Vagina (tissue), 2 donors: ENCODE measurements at regions not wholly inside any gene's neighbourhood (a gene's known extent, or its start where the extent isn't known, plus 50 kb on each side); places are given as distances from the start of the nearest gene placed in this dataset.

ENCODE experiments used
- DNase-seq, 2 donors: peaks; one replicate each; pipeline ENCODE4 v3.0.0-alpha.2; 2017; ENCODE audit errors: extremely low spot score in 2 of 2
- H3K27ac ChIP-seq: fragments of 200-600 bp; sonication (generic); one replicate; pipeline ENCODE4 v1.5.1; 2019
- H3K27me3 ChIP-seq: fragments of 200-600 bp; sonication (generic); one replicate; pipeline ENCODE4 v1.5.1; 2019
- H3K36me3 ChIP-seq, 2 donors: fragments of 200-600 bp; sonication (generic); one replicate each; pipeline ENCODE4 v1.5.1; 2017 to 2019
- H3K4me1 ChIP-seq: fragments of 200-600 bp; sonication (generic); one replicate; pipeline ENCODE4 v1.5.1; 2019
- H3K4me3 ChIP-seq, 2 donors: fragments of 200-600 bp; sonication (generic); 1 replicate in 1 of 2; 2 replicates in 1 of 2; pipeline ENCODE4 v1.5.1; 2016 to 2019
- H3K9me3 ChIP-seq: fragments of 200-600 bp; sonication (generic); one replicate; pipeline ENCODE4 v1.5.1; 2019
- CTCF ChIP-seq, 3 experiments: fragments of 450-650 bp in 2 of 3; fragments of 200-600 bp in 1 of 3; sonication (generic) in 1 of 3; IDR thresholded peaks; one replicate each; pipeline ENCODE4 v1.5.1; 2017 to 2019; ENCODE audit warnings: antibody characterized with exemption in 3 of 3, mild to moderate bottlenecking in 2 of 3, moderate library complexity in 2 of 3
- POLR2A ChIP-seq, 2 donors: fragments of 450-650 bp; IDR thresholded peaks; one replicate each; pipeline ENCODE4 v1.6.1; 2017; ENCODE audit warnings: antibody characterized with exemption in 2 of 2, mild to moderate bottlenecking in 2 of 2, moderate library complexity in 2 of 2
- POLR2AphosphoS5 ChIP-seq, 2 donors: sonication (generic); formaldehyde crosslinking; IDR thresholded peaks; one replicate each; pipeline ENCODE4 v1.9.0; 2017; ENCODE audit warnings: antibody characterized with exemption in 2 of 2, mild to moderate bottlenecking in 2 of 2, low read depth in 1 of 2; ENCODE audit not compliant: insufficient read depth in 1 of 2
- intact Hi-C: fragments of 100-400 bp; cut with DNase I; formaldehyde crosslinking; loops from one replicate; pipeline ENCODE4 v1.15.1; 2023

GRCh38 chr2:81324046-81324445 lies 1019.5 kb upstream of the LRRTM1 start:
- no peaks in the 10 kb centered on the region for H3K27me3 ChIP-seq
- DNase-seq: no peak
- no peaks in the 10 kb centered on the region for H3K36me3 ChIP-seq
- H3K4me1 ChIP-seq: no peaks in the 10 kb centered on the region
- H3K9me3 ChIP-seq: no peaks in the 10 kb centered on the region
- TF ChIP-seq CTCF (IDR thresholded peaks at IDR 0.05) (no peak), POLR2AphosphoS5 (IDR thresholded peaks at IDR 0.05; ENCODE audit: insufficient read depth in 1 of 2, low read depth in 1 of 2) (no peak), POLR2A (IDR thresholded peaks at IDR 0.05) (no peak)
- no peak overlapping the region for H3K4me3 ChIP-seq
- intact Hi-C loops: no loop called here
- H3K27ac ChIP-seq: no peak overlapping the region

DNA sequence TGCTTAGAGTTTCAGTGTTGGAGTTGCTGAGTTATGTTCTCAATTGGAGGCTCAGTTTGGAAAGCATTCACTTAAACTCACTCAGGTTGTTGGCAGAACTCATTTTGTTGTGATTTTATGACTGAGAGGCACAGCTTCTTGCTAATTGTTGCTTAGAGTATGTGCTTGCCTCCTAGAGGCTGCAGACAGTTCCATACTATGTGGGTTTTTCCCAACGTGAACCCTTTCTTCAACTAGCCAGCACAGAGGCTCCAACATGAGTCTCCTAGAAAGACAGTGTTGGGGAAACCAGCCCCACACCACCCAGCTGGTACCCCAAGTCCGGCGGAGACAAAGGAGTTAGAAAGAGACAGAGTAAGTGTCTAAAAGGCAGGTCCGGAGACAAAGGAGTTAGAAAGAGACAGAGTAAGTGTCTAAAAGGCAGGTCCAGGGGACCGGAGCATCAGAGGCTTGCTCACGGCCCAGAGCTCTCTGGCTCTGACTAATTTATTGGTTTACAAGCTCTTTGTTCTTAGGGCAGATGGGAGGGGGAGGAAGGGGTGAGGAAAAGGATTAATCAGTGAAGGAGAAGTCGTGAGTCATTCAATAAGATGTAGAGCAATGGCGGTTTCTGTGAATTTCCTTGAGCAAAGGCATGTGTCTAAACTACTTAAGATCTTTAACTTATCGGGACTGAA lies 999.7 kb upstream of the LRRTM1 start:
- no peaks in the 10 kb centered on the region for H3K27me3 ChIP-seq
- H3K4me1 ChIP-seq: no peaks in the 10 kb centered on the region
- H3K4me3 ChIP-seq: no peak overlapping the region
- H3K36me3 ChIP-seq: no peaks in the 10 kb centered on the region
- intact Hi-C loops: no loop called here
- H3K9me3 ChIP-seq: no peaks in the 10 kb centered on the region
- TF ChIP-seq POLR2A (IDR thresholded peaks at IDR 0.05) (no peak), POLR2AphosphoS5 (IDR thresholded peaks at IDR 0.05; ENCODE audit: insufficient read depth in 1 of 2, low read depth in 1 of 2) (no peak), CTCF (IDR thresholded peaks at IDR 0.05) (no peak)
- H3K27ac ChIP-seq: no peak overlapping the region
- no peak for DNase-seq

GRCh38 chr2:81303321-81303720 lies 998.8 kb upstream of the LRRTM1 start:
- Histone ChIP-seq H3K4me1 (no peaks in the 10 kb centered on the region), H3K36me3 (no peaks in the 10 kb centered on the region)
- intact Hi-C loops: no loop called here

GRCh38 chr2:81299841-81300240 lies 995.3 kb upstream of the LRRTM1 start:
- Histone ChIP-seq H3K4me1 (no peaks in the 10 kb centered on the region), H3K27me3 (no peaks in the 10 kb centered on the region), H3K27ac (no peak overlapping the region), H3K36me3 (no peaks in the 10 kb centered on the region), H3K4me3 (no peak overlapping the region), H3K9me3 (no peaks in the 10 kb centered on the region)
- intact Hi-C loops: no loop called here
- no peak for DNase-seq
- TF ChIP-seq POLR2A (IDR thresholded peaks at IDR 0.05) (no peak), CTCF (IDR thresholded peaks at IDR 0.05) (no peak), POLR2AphosphoS5 (IDR thresholded peaks at IDR 0.05; ENCODE audit: insufficient read depth in 1 of 2, low read depth in 1 of 2) (no peak)

More at GRCh38 chr2:81303321-81303720, 998.8 kb upstream of the LRRTM1 start:
- DNase-seq: no peak
- Histone ChIP-seq H3K4me3 (no peak overlapping the region), H3K27me3 (no peaks in the 10 kb centered on the region), H3K9me3 (no peaks in the 10 kb centered on the region), H3K27ac (no peak overlapping the region)
- no peak for TF ChIP-seq POLR2AphosphoS5 (IDR thresholded peaks at IDR 0.05; ENCODE audit: insufficient read depth in 1 of 2, low read depth in 1 of 2)
- TF ChIP-seq POLR2A (IDR thresholded peaks at IDR 0.05): no peak
- TF ChIP-seq CTCF (IDR thresholded peaks at IDR 0.05): no peak

- TF ChIP-seq POLR2AphosphoS5 (IDR thresholded peaks at IDR 0.05; ENCODE audit: insufficient read depth in 1 of 2, low read depth in 1 of 2) (no peak), CTCF (IDR thresholded peaks at IDR 0.05) (no peak), POLR2A (IDR thresholded peaks at IDR 0.05) (no peak)
- H3K36me3 ChIP-seq: no peaks in the 10 kb centered on the region
- H3K27me3 ChIP-seq: no peaks in the 10 kb centered on the region
- no peak overlapping the region for H3K4me3 ChIP-seq
- DNase-seq: no peak
- H3K27ac ChIP-seq: no peak overlapping the region
- no peaks in the 10 kb centered on the region for H3K9me3 ChIP-seq
- H3K4me1 ChIP-seq: no peaks in the 10 kb centered on the region
- intact Hi-C loops: no loop called here
These were observed 986.3 kb upstream of the LRRTM1 start for GRCh38 chr2:81290846-81291245.
